GM21360 (cell line): ENCODE measurements at regions not wholly inside any gene's neighbourhood (a gene's known extent, or its start where the extent isn't known, plus 50 kb on each side); places are given as distances from the start of the nearest gene placed in this dataset.

Experiments
- ATAC-seq: cut with Tn5 transposase; IDR thresholded peaks from one replicate; pipeline ENCODE4 v1.9.1; 2021; ENCODE audit warnings: mild to moderate bottlenecking, moderate library complexity; ENCODE audit not compliant: unreplicated experiment

DNA sequence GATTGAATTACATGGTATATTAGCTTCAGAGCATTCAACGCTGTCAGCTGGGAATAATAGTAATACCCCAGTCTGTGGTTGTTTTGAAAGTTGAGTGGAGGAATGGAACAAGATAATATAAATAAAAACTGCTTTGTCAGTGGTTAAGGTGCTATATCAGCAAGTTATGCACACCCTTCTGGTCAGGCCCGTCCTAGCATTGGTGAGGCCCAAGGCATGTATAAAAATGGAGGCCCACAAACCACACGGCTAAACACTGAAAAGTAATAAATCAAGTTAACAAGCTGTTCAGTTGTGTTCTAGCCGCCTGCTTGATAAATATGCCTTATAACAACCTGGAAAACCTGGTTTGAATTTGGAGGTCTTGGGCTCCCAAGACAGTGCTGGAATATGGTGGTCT, 77.4 kb downstream of the PSMG1 start:
- no peak for ATAC-seq

DNA sequence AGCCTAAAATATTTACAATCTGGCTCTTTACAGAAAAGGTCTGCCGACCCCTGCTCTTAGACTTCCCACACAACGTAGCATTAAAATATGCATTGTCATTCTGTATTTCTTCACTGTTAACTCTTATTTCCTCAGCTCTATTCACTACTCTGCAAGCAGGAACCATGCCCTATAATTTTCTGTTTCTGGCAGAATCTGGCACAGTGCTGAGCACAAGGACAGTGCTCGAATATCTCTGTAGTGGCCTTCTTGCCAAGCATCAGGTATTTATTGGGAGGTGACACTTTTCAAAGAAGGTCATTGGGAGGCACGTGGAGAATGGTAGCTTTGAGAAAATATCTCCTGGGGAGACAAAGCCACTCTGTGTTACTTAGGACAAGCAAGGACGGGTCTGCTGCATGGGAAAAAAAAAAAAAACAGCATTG, 77.9 kb downstream of the PSMG1 start:
- ATAC-seq: no peak

DNA sequence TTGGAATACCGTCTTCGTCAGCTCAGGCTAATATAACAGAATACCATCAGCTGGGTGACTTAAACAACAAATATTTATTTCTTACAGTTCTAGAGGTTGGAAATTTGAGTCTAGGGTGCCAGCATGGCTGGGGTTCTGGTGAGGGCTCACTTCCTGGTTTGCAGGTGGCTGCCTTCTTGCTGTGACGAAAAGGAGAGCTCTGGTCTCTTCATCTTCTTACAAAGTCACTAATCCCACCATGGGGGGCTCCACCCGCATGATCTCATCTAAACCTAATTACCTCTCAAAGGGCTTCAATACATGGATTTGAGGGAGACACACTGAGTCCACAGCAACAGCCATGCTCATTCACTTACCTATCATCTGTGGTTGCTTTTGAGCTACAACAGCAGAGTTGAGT, 78.3 kb downstream of the PSMG1 start:
- no peak for ATAC-seq

GRCh38 chr21:39103689-39104088, 79.6 kb downstream of the PSMG1 start:
- no peak for ATAC-seq

- ATAC-seq: no peak
Observed at GRCh38 chr21:39099859-39100258, 83.4 kb downstream of the PSMG1 start.

GRCh38 chr21:39098696-39099200, 84.5 kb downstream of the PSMG1 start:
- no peak for ATAC-seq

DNA sequence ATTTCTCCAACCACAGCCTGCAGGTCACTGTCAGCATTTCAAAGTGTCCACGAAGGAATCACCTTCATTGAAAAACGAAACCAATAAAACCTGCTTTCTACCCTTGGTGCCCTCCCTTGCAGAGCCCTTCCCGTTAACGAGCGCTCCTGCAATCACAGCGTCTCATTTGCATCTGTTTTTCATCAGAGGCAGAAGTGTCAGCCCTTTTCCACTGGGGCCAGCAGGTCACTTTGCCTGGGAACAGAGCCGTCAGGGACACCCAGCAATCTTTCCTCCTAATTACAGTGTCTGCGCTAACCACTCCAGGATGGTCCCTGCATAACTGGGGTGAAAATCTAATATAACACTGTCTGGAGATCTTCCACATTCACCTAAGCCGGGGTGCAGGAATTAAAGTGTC, 85.3 kb downstream of the PSMG1 start:
- no peak for ATAC-seq

DNA sequence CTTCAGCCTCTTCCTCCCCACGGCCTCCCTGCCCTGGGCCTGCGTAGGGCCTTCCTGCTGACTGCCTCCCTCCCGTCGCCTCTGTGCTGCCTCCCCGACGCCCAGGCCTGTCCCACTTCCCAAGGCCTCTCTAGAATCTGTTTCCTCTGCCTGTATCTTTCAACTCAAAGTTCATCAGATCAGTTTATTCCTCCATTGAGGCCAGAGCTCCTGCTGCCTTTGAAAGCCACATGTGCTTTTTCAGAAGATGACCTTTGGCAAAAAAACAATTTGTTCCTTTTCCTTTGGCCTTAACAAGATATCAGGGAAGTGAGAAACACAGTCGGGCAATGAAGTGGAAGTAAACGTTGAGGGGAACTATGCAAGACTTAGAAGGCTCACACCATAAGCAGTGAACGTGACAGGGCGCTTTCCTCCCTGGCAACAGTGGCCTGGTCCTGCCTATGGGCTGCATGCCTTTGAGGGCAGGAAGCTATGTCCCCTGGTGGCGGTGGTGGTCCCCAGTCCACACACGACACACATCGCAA, 85.9 kb downstream of the PSMG1 start:
- ATAC-seq: no peak

DNA sequence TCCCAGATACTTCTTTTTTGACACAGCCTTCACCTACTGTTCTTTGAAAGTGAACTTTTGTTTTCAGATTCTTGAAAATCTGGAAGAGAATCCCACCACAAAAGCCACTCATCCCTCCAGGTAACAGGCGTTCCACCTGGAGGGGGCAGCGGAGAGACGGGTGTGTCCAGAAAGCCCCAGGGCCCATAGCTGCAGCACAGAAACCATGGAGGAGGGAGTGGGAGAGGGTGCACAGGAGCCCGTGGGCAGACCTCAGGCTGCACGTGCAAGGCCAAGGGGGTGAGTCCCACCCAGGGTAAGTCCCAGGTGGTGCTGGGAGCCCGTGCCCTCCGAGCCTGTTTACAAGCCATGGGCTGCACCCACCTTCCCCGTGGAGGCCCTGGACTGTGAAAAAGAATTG, 86.5 kb downstream of the PSMG1 start:
- no peak for ATAC-seq

DNA sequence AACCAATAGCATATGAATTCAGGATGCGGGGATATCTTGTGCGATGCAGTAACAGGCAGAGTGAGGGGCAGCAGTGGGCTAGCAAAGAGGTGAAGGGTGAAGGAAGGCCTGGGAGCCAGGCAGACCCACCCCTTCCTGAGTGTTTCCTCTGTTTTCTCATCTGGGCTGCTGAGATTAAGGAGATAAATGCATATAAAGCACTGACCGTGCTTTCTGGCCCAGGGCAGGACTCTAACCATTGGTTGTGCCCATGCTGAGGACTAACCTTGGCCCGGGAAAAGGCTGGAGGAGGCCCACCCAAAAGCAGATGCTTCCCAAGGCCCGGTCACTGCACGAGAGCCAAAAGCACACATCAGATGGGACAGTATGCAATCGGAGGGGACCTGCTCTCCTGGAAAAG, 87.6 kb downstream of the PSMG1 start:
- no peak for ATAC-seq

GRCh38 chr21:39094847-39095579, 88.2 kb downstream of the PSMG1 start:
- ATAC-seq: no peak

GRCh38 chr21:39094087-39094780, 89.0 kb downstream of the PSMG1 start:
- ATAC-seq: no peak

GRCh38 chr21:39093526-39093925, 89.7 kb downstream of the PSMG1 start:
- no peak for ATAC-seq

DNA sequence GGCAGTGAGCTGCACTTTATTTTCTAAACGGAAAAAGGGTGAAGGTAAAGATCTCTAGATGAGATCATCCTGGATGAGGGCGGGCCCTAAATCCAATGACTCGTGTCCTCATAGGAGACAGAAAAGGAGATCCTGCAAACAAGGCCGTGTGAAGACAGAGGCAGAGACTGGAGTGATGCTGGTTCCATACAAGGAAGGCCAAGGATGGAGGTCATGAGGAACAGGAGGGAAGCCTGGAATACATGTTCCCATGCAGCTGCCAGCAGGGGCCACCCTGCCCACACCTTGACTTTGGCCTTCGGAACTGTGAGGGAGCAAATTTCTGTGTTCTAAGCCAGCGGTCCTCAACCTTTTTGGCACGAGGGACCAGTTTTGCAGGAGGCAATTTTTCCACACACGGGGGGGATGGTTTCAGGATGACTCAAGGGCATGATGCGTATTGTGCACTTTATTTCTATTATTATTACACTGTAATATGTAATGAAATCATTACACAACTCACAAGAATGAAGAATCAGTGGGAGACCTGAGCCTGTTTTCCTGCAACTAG, 94.3 kb downstream of the PSMG1 start:
- no peak for ATAC-seq

DNA sequence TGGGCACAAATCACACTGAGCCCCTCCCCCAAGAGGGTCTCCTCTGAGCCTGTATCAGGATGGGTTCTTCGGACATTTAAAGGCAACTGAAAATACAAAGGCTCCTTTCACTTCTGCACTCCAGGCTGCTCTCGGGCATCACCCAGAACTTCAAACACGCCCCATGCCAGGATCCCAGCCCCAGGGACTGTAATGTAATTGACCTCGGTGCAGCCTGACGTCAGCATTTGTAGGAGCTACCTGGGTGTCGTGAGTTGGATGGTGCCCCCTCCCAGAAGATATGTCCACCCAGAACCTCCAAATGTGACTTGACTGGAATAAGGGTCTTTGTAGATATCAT, 95.2 kb downstream of the PSMG1 start:
- no peak for ATAC-seq

- no peak for ATAC-seq
Observed at GRCh38 chr21:39087238-39088030, 95.8 kb downstream of the PSMG1 start.

GRCh38 chr21:39086547-39086946, 96.7 kb downstream of the PSMG1 start:
- no peak for ATAC-seq

- no peak for ATAC-seq
Observed at GRCh38 chr21:39085843-39086405, 97.3 kb downstream of the PSMG1 start.

DNA sequence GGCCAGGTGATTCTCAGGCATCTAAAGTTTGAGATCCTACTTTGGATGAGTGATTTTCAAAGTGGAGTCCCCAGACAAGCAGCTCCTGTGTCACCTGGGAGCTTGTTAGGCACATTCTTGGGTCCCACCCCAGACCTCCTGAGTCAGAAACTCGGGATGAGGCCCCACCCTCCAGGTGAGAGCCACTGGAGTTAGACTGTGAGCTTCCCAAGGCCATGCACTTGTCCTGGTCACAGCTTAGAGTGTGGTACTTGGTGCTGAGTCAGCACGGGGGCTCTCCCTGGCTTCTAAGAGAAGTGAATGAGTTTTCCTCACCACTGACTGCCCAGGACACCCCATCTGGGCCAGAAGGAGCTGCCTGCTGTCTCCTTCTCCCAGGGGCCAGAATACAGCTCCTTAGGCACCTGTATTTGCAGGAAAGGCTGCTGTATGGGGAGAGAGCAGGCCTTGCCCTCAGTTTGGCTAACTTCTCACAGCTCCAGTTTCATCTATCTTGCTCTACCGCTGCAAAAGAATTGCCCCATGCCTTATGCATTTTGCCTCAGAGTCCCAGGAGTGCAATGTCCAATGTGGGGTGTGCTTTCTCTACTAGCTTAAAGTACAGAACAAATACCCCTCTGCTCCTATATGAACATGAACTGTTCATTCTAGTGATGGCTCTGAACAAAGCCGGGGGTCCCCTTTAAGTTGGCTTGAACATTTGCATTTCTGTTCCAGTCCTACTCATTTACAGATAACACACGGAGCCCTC, 98.1 kb downstream of the PSMG1 start:
- no peak for ATAC-seq

GRCh38 chr21:39084073-39084472, 99.2 kb downstream of the PSMG1 start:
- no peak for ATAC-seq
